C4-2B (cell line): ENCODE measurements at regions not wholly inside any gene's neighbourhood (a gene's known extent, or its start where the extent isn't known, plus 50 kb on each side); places are given as distances from the start of the nearest gene placed in this dataset.

Experiments used
- H3K27ac ChIP-seq: fragments of 450-650 bp; 2 replicates; pipeline ENCODE4 v1.5.1; 2017
- CTCF ChIP-seq: fragments of 450-650 bp; conservative IDR thresholded peaks from 2 replicates; pipeline ENCODE4 v1.5.1; 2017; ENCODE audit warnings: mild to moderate bottlenecking
- ZFX ChIP-seq: fragments of 450-650 bp; IDR thresholded peaks from 2 replicates; pipeline ENCODE4 v1.6.1; 2017

GRCh38 chr10:118870467-118871243 is 115.9 kb upstream of the CACUL1 start:
- no peak for TF ChIP-seq ZFX
- TF ChIP-seq CTCF = no peak
- peak overlapping the region; percentile 18; the same call in 1 of the 2 replicates for H3K27ac ChIP-seq

GRCh38 chr10:118871244-118871865 is 116.6 kb upstream of the CACUL1 start:
- peak overlapping the region; percentile 18; the same call in 1 of the 2 replicates for H3K27ac ChIP-seq
- no peak for TF ChIP-seq ZFX
- TF ChIP-seq CTCF = no peak

GRCh38 chr10:118873091-118873737 is 118.4 kb upstream of the CACUL1 start:
- no peak for TF ChIP-seq CTCF
- no peak for TF ChIP-seq ZFX
- H3K27ac ChIP-seq = no peak overlapping the region

- no peak for TF ChIP-seq ZFX
- TF ChIP-seq CTCF = no peak
- H3K27ac ChIP-seq = no peak overlapping the region
These were observed 119.0 kb upstream of the CACUL1 start for GRCh38 chr10:118873738-118874105.

GRCh38 chr10:118874171-118874570 is 119.4 kb upstream of the CACUL1 start:
- TF ChIP-seq ZFX = no peak
- TF ChIP-seq CTCF = no peak
- no peak overlapping the region for H3K27ac ChIP-seq

GRCh38 chr10:118875087-118875486 is 120.3 kb upstream of the CACUL1 start:
- no peak for TF ChIP-seq ZFX
- TF ChIP-seq CTCF = no peak
- H3K27ac ChIP-seq = no peak overlapping the region

GRCh38 chr10:118882741-118883140 is 128.0 kb upstream of the CACUL1 start:
- H3K27ac ChIP-seq = no peak overlapping the region
- no peak for TF ChIP-seq CTCF
- no peak for TF ChIP-seq ZFX
